Fibroblast of lung (primary cell): ENCODE measurements at regions not wholly inside any gene's neighbourhood (a gene's known extent, or its start where the extent isn't known, plus 50 kb on each side); places are given as distances from the start of the nearest gene placed in this dataset.

Experiments
- DNase-seq, 2 donors: peaks; one replicate each; pipeline versions ENCODE4 v3.0.0 to v3.0.0-alpha.2; 2010; ENCODE audit warnings: low read depth in 2 of 2
- H2AFZ ChIP-seq: 2 replicates; pipeline ENCODE4 v1.5.1; 2012; ENCODE audit warnings: low read length, control low read depth, inconsistent platforms
- H3K27ac ChIP-seq: 2 replicates; pipeline ENCODE4 v1.5.1; 2011; ENCODE audit warnings: low read length, control low read depth; ENCODE audit not compliant: insufficient read depth
- H3K27me3 ChIP-seq: 2 replicates; pipeline ENCODE4 v1.5.1; 2011; ENCODE audit warnings: mild to moderate bottlenecking, low read length; ENCODE audit not compliant: control insufficient read depth, insufficient read depth
- H3K36me3 ChIP-seq: 2 replicates; pipeline ENCODE4 v1.5.1; 2011; ENCODE audit warnings: low read length; ENCODE audit not compliant: control insufficient read depth, insufficient read depth
- H3K4me1 ChIP-seq: 2 replicates; pipeline ENCODE4 v1.5.1; 2011; ENCODE audit warnings: low read length; ENCODE audit not compliant: control insufficient read depth, insufficient read depth; ENCODE audit errors: extremely low read depth
- H3K4me2 ChIP-seq: 2 replicates; pipeline ENCODE4 v1.5.1; 2011; ENCODE audit warnings: low read length, control low read depth; ENCODE audit not compliant: insufficient read depth; ENCODE audit errors: extremely low read depth
- H3K4me3 ChIP-seq, 4 experiments: fragments of 200-600 bp in 1 of 4; sonication (generic) in 1 of 4; replicated peaks in 1 of 4; 2 replicates each; pipeline ENCODE4 v1.5.1; 2011 to 2016; ENCODE audit warnings: low read length in 4 of 4, low read depth in 3 of 4, mild to moderate bottlenecking in 3 of 4, control low read depth in 2 of 4, inconsistent platforms in 1 of 4, mixed read lengths in 1 of 4; ENCODE audit not compliant: insufficient read depth in 1 of 4; ENCODE audit errors: control extremely low read depth in 1 of 4
- H3K79me2 ChIP-seq: 2 replicates; pipeline ENCODE4 v1.5.1; 2012; ENCODE audit warnings: mild to moderate bottlenecking, low read length, inconsistent platforms; ENCODE audit not compliant: control insufficient read depth, insufficient read depth
- H3K9ac ChIP-seq: 2 replicates; pipeline ENCODE4 v1.5.1; 2011; ENCODE audit warnings: mild to moderate bottlenecking, low read length, control low read depth; ENCODE audit not compliant: insufficient read depth
- H3K9me3 ChIP-seq: 2 replicates; pipeline ENCODE4 v1.5.1; 2012; ENCODE audit warnings: low read depth, low read length; ENCODE audit not compliant: control insufficient read depth, insufficient read depth
- H4K20me1 ChIP-seq: 2 replicates; pipeline ENCODE4 v1.5.1; 2011; ENCODE audit warnings: low read length; ENCODE audit not compliant: control insufficient read depth, insufficient read depth; ENCODE audit errors: extremely low read depth
- EZH2 ChIP-seq: IDR thresholded peaks from 2 replicates; pipeline ENCODE4 v1.5.1; 2012; ENCODE audit warnings: low read length, control low read depth, mild to moderate bottlenecking; ENCODE audit errors: missing control alignments
- TF ChIP-seq, protein P1 (sequence below), 2 donors: IDR thresholded peaks in 1 of 2; conservative IDR thresholded peaks in 1 of 2; 1 replicate in 1 of 2; 2 replicates in 1 of 2; pipeline ENCODE4 v1.5.1; 2011 to 2012; ENCODE audit warnings: low read length in 2 of 2, control low read depth in 1 of 2, inconsistent platforms in 1 of 2, low read depth in 1 of 2, mild to moderate bottlenecking in 1 of 2

- DNase-seq: no peak
- Histone ChIP-seq H3K9me3 (no peaks in the 10 kb centered on the region), H2AFZ (no peak overlapping the region), H4K20me1 (no peaks in the 10 kb centered on the region), H3K9ac (no peak overlapping the region), H3K36me3 (no peaks in the 10 kb centered on the region), H3K79me2 (no peaks in the 10 kb centered on the region), H3K4me2 (no peak overlapping the region), H3K27me3 (no peaks in the 10 kb centered on the region), H3K4me1 (peaks cover 7% of the 10 kb centered on the region), H3K27ac (no peak overlapping the region), H3K4me3 (no peak overlapping the region)
- TF ChIP-seq, protein P1, sequence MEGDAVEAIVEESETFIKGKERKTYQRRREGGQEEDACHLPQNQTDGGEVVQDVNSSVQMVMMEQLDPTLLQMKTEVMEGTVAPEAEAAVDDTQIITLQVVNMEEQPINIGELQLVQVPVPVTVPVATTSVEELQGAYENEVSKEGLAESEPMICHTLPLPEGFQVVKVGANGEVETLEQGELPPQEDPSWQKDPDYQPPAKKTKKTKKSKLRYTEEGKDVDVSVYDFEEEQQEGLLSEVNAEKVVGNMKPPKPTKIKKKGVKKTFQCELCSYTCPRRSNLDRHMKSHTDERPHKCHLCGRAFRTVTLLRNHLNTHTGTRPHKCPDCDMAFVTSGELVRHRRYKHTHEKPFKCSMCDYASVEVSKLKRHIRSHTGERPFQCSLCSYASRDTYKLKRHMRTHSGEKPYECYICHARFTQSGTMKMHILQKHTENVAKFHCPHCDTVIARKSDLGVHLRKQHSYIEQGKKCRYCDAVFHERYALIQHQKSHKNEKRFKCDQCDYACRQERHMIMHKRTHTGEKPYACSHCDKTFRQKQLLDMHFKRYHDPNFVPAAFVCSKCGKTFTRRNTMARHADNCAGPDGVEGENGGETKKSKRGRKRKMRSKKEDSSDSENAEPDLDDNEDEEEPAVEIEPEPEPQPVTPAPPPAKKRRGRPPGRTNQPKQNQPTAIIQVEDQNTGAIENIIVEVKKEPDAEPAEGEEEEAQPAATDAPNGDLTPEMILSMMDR (conservative IDR thresholded peaks at IDR 0.05 in 1 of 2, IDR thresholded peaks at IDR 0.05 in 1 of 2; ENCODE audit: low read depth in 1 of 2, low read length in 2 of 2): no peak
- no peak for TF ChIP-seq EZH2
Measured at GRCh38 chr2:12062053-12062395, 315.6 kb downstream of the LPIN1 start.

- H3K36me3 ChIP-seq: no peaks in the 10 kb centered on the region
- no peak overlapping the region for H3K27ac ChIP-seq
- no peaks in the 10 kb centered on the region for H3K9me3 ChIP-seq
- H3K79me2 ChIP-seq: no peaks in the 10 kb centered on the region
- no peak for TF ChIP-seq EZH2
- TF ChIP-seq, protein P1 (conservative IDR thresholded peaks at IDR 0.05 in 1 of 2, IDR thresholded peaks at IDR 0.05 in 1 of 2; ENCODE audit: low read depth in 1 of 2, low read length in 2 of 2): no peak
- H3K9ac ChIP-seq: no peak overlapping the region
- H2AFZ ChIP-seq: no peak overlapping the region
- H3K4me1 ChIP-seq: peaks cover 7% of the 10 kb centered on the region
- H3K4me2 ChIP-seq: no peak overlapping the region
- no peaks in the 10 kb centered on the region for H3K27me3 ChIP-seq
- DNase-seq: no peak
- H3K4me3 ChIP-seq: no peak overlapping the region
- H4K20me1 ChIP-seq: no peaks in the 10 kb centered on the region
Measured at GRCh38 chr2:12063210-12063609, 316.8 kb downstream of the LPIN1 start.

DNA sequence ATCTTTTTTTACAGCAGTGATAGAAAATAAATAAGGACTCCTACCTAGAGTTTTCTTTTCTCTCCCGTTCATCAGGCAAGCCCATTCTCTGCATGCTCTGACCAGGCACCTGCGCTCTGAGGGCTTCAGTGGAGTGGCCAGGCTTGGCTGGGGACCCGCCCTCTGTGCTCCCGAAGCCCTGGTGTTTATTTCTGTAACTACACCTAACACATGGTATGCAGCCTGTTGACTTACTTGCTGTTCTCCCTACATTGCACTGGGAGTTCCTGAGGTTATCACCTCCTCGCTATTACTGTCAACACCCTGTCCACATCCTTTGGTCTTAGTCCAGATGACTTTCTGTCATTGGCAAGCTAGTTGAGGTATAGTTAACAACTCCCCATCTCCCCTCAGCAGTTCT is 317.7 kb downstream of the LPIN1 start:
- no peak overlapping the region for H3K4me2 ChIP-seq
- H3K27ac ChIP-seq: no peak overlapping the region
- H3K4me1 ChIP-seq: peaks cover 4% of the 10 kb centered on the region
- no peaks in the 10 kb centered on the region for H3K79me2 ChIP-seq
- no peaks in the 10 kb centered on the region for H3K27me3 ChIP-seq
- no peaks in the 10 kb centered on the region for H4K20me1 ChIP-seq
- H2AFZ ChIP-seq: no peak overlapping the region
- TF ChIP-seq, protein P1 (conservative IDR thresholded peaks at IDR 0.05 in 1 of 2, IDR thresholded peaks at IDR 0.05 in 1 of 2; ENCODE audit: low read depth in 1 of 2, low read length in 2 of 2): no peak
- no peak for TF ChIP-seq EZH2
- H3K36me3 ChIP-seq: no peaks in the 10 kb centered on the region
- H3K9ac ChIP-seq: no peak overlapping the region
- no peak for DNase-seq
- H3K4me3 ChIP-seq: no peak overlapping the region
- no peaks in the 10 kb centered on the region for H3K9me3 ChIP-seq
